GM19239 (cell line): ENCODE measurements at regions not wholly inside any gene's neighbourhood (a gene's known extent, or its start where the extent isn't known, plus 50 kb on each side); places are given as distances from the start of the nearest gene placed in this dataset.

Source experiments
- DNase-seq: peaks from one replicate; pipeline ENCODE4 v3.0.0; 2011; ENCODE audit warnings: low spot score; ENCODE audit not compliant: insufficient read length
- FAIRE-seq: peaks from 2 replicates; lab custom pipeline; 2011; peaks lifted over from hg19 to GRCh38; lab: Jason Lieb, UNC

- no peak for DNase-seq
- FAIRE-seq = no peak
These were observed 336.5 kb downstream of the C16orf95 start for GRCh38 chr16:86980644-86981043.

GRCh38 chr16:86982347-86982596 is 334.9 kb downstream of the C16orf95 start:
- FAIRE-seq = no peak
- no peak for DNase-seq

- FAIRE-seq (no peak), DNase-seq (no peak)
These were observed 334.3 kb downstream of the C16orf95 start for GRCh38 chr16:86982912-86983311.

- FAIRE-seq (no peak), DNase-seq (no peak)
These were observed 333.6 kb downstream of the C16orf95 start for GRCh38 chr16:86983621-86984020.

- no peak for DNase-seq
- no peak for FAIRE-seq
These were observed 332.8 kb downstream of the C16orf95 start for GRCh38 chr16:86984343-86984742.

GRCh38 chr16:86984991-86985647 is 332.1 kb downstream of the C16orf95 start:
- no peak for FAIRE-seq
- no peak for DNase-seq

- no peak for FAIRE-seq
These were observed 331.6 kb downstream of the C16orf95 start for GRCh38 chr16:86985648-86986015.

GRCh38 chr16:86986136-86986535 is 331.1 kb downstream of the C16orf95 start:
- DNase-seq (no peak), FAIRE-seq (no peak)

More at GRCh38 chr16:86985648-86986015, 331.6 kb downstream of the C16orf95 start:
- no peak for DNase-seq

- FAIRE-seq (no peak), DNase-seq (no peak)
These were observed 330.2 kb downstream of the C16orf95 start for GRCh38 chr16:86986809-86987487.

- no peak for DNase-seq
- FAIRE-seq = no peak
These were observed 329.2 kb downstream of the C16orf95 start for GRCh38 chr16:86987746-86988670.

GRCh38 chr16:86988920-86989696 is 328.1 kb downstream of the C16orf95 start:
- no peak for FAIRE-seq
- DNase-seq = no peak

GRCh38 chr16:86990451-86990850 is 326.7 kb downstream of the C16orf95 start:
- FAIRE-seq = no peak

GRCh38 chr16:86991679-86992078 is 325.5 kb downstream of the C16orf95 start:
- no peak for FAIRE-seq
- DNase-seq = no peak

More at GRCh38 chr16:86990451-86990850, 326.7 kb downstream of the C16orf95 start:
- DNase-seq = no peak

GRCh38 chr16:86992587-86992986 is 324.6 kb downstream of the C16orf95 start:
- DNase-seq = no peak
- FAIRE-seq = no peak

GRCh38 chr16:86993426-86994110 is 323.6 kb downstream of the C16orf95 start:
- DNase-seq = no peak

GRCh38 chr16:86994215-86994614 is 323.0 kb downstream of the C16orf95 start:
- FAIRE-seq (no peak), DNase-seq (no peak)

More at GRCh38 chr16:86993426-86994110, 323.6 kb downstream of the C16orf95 start:
- no peak for FAIRE-seq

- DNase-seq (no peak), FAIRE-seq (no peak)
These were observed 322.5 kb downstream of the C16orf95 start for GRCh38 chr16:86994651-86995171.

GRCh38 chr16:86995456-86995855 is 321.7 kb downstream of the C16orf95 start:
- DNase-seq (no peak), FAIRE-seq (no peak)

GRCh38 chr16:86996081-86996480 is 321.1 kb downstream of the C16orf95 start:
- DNase-seq (no peak), FAIRE-seq (no peak)
